Right atrium auricular region (tissue), 2 donors: ENCODE measurements at regions not wholly inside any gene's neighbourhood (a gene's known extent, or its start where the extent isn't known, plus 50 kb on each side); places are given as distances from the start of the nearest gene placed in this dataset.

Experiments used
- DNase-seq: peaks from one replicate; pipeline ENCODE4 v3.0.0-alpha.2; 2019; ENCODE audit warnings: low spot score
- H3K27ac ChIP-seq, 2 donors: fragments of 200-600 bp; sonication (generic); 1 replicate in 1 of 2; 2 replicates in 1 of 2; pipeline ENCODE4 v1.5.1; 2016 to 2019
- H3K27me3 ChIP-seq, 2 donors: fragments of 200-600 bp; sonication (generic); one replicate each; pipeline versions ENCODE4 v1.5.1 to v1.6.0; 2017 to 2019
- H3K36me3 ChIP-seq: fragments of 200-600 bp; sonication (generic); one replicate; pipeline ENCODE4 v1.5.1; 2016
- H3K4me1 ChIP-seq, 2 donors: fragments of 200-600 bp; sonication (generic); one replicate each; pipeline versions ENCODE4 v1.5.1 to v1.6.0; 2017 to 2019
- H3K4me3 ChIP-seq, 2 donors: fragments of 200-600 bp; sonication (generic); 1 replicate in 1 of 2; 2 replicates in 1 of 2; pipeline ENCODE4 v1.5.1; 2017 to 2019; ENCODE audit warnings: mild to moderate bottlenecking in 1 of 2, moderate library complexity in 1 of 2
- H3K9me3 ChIP-seq, 2 donors: fragments of 200-600 bp; sonication (generic); one replicate each; pipeline ENCODE4 v1.5.1; 2019
- CTCF ChIP-seq, 2 donors: fragments of 200-600 bp; sonication (generic); IDR thresholded peaks; one replicate each; pipeline ENCODE4 v1.5.1; 2019; ENCODE audit warnings: antibody characterized with exemption in 2 of 2

GRCh38 chr2:219916726-219917440, 289.5 kb downstream of the SLC4A3 start:
- Histone ChIP-seq H3K4me3 (no peak overlapping the region), H3K4me1 (no peaks in the 10 kb centered on the region), H3K36me3 (no peaks in the 10 kb centered on the region), H3K9me3 (no peaks in the 10 kb centered on the region), H3K27me3 (no peaks in the 10 kb centered on the region), H3K27ac (no peak overlapping the region)
- DNase-seq = no peak
- TF ChIP-seq CTCF (IDR thresholded peaks at IDR 0.05) = no peak

DNA sequence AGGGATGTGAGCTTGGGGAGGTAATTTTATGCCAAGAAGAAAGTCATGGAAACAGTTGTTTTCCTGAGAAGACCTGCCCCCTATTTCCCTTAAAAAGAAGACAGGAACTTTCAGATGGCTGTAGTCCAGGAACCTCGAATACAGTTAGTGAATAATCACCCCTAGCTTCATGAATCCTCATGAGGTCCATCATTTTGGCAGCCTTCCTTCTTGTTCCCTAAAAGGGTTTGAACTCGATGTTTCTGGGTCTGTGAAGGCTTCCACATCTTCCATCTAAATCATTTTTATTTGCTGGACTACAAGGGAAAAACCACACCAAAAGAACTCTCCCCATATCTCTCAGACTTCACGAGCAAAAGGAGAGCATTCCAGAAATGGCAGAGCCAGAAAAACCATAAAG, 290.8 kb downstream of the SLC4A3 start:
- TF ChIP-seq CTCF (IDR thresholded peaks at IDR 0.05) = no peak
- no peaks in the 10 kb centered on the region for H3K4me1 ChIP-seq
- no peaks in the 10 kb centered on the region for H3K27me3 ChIP-seq
- H3K4me3 ChIP-seq = no peak overlapping the region
- DNase-seq = no peak
- no peaks in the 10 kb centered on the region for H3K36me3 ChIP-seq
- H3K9me3 ChIP-seq = no peaks in the 10 kb centered on the region
- H3K27ac ChIP-seq = no peak overlapping the region

DNA sequence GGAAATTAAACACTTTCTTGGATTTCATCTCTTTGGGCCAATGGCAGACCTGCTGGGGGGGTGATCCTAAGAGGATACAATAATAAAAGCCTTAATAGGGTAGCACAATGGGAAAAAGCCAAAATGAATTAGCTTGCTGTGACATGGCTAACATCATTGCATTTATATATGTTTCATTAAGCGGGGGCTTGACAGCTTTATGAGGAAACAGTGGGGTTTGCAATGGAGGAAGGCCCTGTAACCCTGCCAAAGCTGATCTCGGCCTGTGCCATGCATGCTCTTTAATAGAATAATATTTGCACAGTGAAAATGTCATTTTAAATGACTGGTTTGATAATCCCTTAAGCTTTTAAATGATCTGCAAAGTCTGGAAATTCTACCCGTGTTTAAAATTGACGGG, 291.5 kb downstream of the SLC4A3 start:
- Histone ChIP-seq H3K4me1 (no peaks in the 10 kb centered on the region), H3K27me3 (no peaks in the 10 kb centered on the region), H3K36me3 (no peaks in the 10 kb centered on the region), H3K27ac (no peak overlapping the region), H3K9me3 (no peaks in the 10 kb centered on the region), H3K4me3 (no peak overlapping the region)
- no peak for TF ChIP-seq CTCF (IDR thresholded peaks at IDR 0.05)
- DNase-seq = no peak

DNA sequence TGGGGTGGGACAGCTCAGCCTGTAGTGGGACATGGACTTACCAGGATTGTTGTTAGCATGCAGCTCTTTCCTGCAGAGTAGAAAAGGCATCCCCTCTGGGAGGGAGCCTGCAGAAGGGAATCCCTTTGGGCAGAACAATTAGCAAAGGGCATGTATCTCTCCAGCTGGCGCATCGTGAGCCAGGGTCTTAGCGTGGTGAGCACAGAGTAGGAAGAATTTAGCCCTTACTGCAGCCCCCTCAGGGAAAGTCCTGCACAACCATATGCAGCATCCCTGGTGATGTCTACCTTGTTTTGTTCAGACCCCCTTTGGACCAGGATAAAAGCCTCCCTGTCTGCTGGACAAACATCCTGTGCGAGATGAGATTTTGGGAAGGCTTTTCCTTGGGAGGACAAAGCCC, 292.1 kb downstream of the SLC4A3 start:
- Histone ChIP-seq H3K4me3 (no peak overlapping the region), H3K9me3 (no peaks in the 10 kb centered on the region), H3K4me1 (no peaks in the 10 kb centered on the region), H3K36me3 (no peaks in the 10 kb centered on the region), H3K27me3 (no peaks in the 10 kb centered on the region), H3K27ac (no peak overlapping the region)
- no peak for DNase-seq
- TF ChIP-seq CTCF (IDR thresholded peaks at IDR 0.05) = no peak

DNA sequence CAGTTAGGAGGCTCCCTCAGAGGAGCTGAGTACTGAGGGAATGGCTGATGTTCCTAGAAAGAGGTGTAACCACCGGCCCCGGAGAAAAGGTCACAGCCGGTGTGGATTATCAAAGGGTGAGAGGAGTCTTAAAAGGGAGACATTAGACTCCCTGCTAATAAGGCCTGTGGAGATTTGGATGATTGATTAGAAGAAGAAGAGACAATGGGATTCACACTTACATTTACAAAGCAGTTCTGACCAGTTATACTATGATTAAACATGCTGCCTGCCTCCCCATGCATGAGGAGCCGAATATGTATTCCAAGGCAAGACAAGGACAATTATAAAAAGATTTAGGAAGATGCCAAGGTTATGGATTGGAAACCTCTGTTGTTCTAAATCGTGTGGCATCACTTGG, 302.4 kb downstream of the SLC4A3 start:
- no peak for TF ChIP-seq CTCF (IDR thresholded peaks at IDR 0.05)
- H3K27me3 ChIP-seq = no peaks in the 10 kb centered on the region
- H3K4me3 ChIP-seq = no peak overlapping the region
- no peaks in the 10 kb centered on the region for H3K9me3 ChIP-seq
- no peak for DNase-seq
- no peaks in the 10 kb centered on the region for H3K36me3 ChIP-seq
- H3K4me1 ChIP-seq = no peaks in the 10 kb centered on the region
- no peak overlapping the region for H3K27ac ChIP-seq

DNA sequence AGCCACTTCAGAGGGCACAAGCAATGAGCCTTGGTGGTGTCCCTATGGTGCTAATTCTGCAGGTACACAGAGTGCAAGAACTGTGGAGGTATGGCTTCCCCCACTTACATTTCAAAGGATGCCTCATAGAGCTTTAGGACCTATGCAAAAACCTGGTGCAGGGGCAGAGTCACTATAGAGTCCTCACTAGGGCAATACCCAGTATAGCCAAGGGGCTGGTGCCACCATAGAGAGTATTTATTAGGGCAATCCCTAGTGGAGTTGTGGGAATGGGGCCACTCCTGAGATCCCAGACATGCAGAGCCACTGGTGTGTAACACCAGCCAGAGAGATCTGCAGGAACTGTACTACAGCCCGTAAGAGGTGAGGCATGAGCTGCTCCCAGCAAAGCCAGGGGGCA, 312.2 kb downstream of the SLC4A3 start:
- no peaks in the 10 kb centered on the region for H3K9me3 ChIP-seq
- H3K4me1 ChIP-seq = no peaks in the 10 kb centered on the region
- no peak for TF ChIP-seq CTCF (IDR thresholded peaks at IDR 0.05)
- no peak for DNase-seq
- no peaks in the 10 kb centered on the region for H3K36me3 ChIP-seq
- H3K4me3 ChIP-seq = no peak overlapping the region
- no peaks in the 10 kb centered on the region for H3K27me3 ChIP-seq
- H3K27ac ChIP-seq = no peak overlapping the region
